Cardiac septum (tissue), 1 donor: ENCODE measurements at regions not wholly inside any gene's neighbourhood (a gene's known extent, or its start where the extent isn't known, plus 50 kb on each side); places are given as distances from the start of the nearest gene placed in this dataset.

ENCODE experiments used
- DNase-seq: peaks from one replicate; pipeline ENCODE4 v3.0.0-alpha.2; 2020; ENCODE audit warnings: low spot score
- intact Hi-C: fragments of 100-400 bp; cut with DNase I; formaldehyde crosslinking; loops from one replicate; pipeline ENCODE4 v1.14.0; 2022
- donor health status: DM: no; HTN: no; CAD: no.

- intact Hi-C loops, result no loop called here
These were observed 90.7 kb upstream of the EPHA4 start for GRCh38 chr2:221662689-221663391.

GRCh38 chr2:221657806-221658205 lies 85.7 kb upstream of the EPHA4 start:
- no peak for DNase-seq
- intact Hi-C loops, result no loop called here

More at GRCh38 chr2:221662689-221663391, 90.7 kb upstream of the EPHA4 start:
- DNase-seq, result no peak

GRCh38 chr2:221655300-221655699 lies 83.2 kb upstream of the EPHA4 start:
- intact Hi-C loops, result no loop called here

GRCh38 chr2:221653182-221653581 lies 81.1 kb upstream of the EPHA4 start:
- no peak for DNase-seq
- intact Hi-C loops, result no loop called here

More at GRCh38 chr2:221655300-221655699, 83.2 kb upstream of the EPHA4 start:
- no peak for DNase-seq

- DNase-seq, result no peak
- intact Hi-C loops, result no loop called here
These were observed 77.1 kb upstream of the EPHA4 start for GRCh38 chr2:221649051-221649775.

- intact Hi-C loops, result no loop called here
- DNase-seq, result no peak
These were observed 70.3 kb upstream of the EPHA4 start for GRCh38 chr2:221642447-221642846.

- DNase-seq, result no peak
- intact Hi-C loops, result no loop called here
These were observed 69.2 kb upstream of the EPHA4 start for GRCh38 chr2:221641181-221641871.

GRCh38 chr2:221640686-221641085 lies 68.6 kb upstream of the EPHA4 start:
- no peak for DNase-seq
- intact Hi-C loops, result no loop called here

GRCh38 chr2:221637851-221638250 lies 65.7 kb upstream of the EPHA4 start:
- intact Hi-C loops, result no loop called here
- DNase-seq, result no peak

GRCh38 chr2:221635949-221636348 lies 63.8 kb upstream of the EPHA4 start:
- DNase-seq, result no peak
- intact Hi-C loops, result no loop called here

GRCh38 chr2:221629468-221629867 lies 57.4 kb upstream of the EPHA4 start:
- no peak for DNase-seq
- intact Hi-C loops, result no loop called here

GRCh38 chr2:221624475-221624874 lies 52.4 kb upstream of the EPHA4 start:
- intact Hi-C loops, result no loop called here
- no peak for DNase-seq
